CD4-positive, alpha-beta T cell treated with Interleukin-15 for 4 hours (primary cell): ENCODE measurements at regions not wholly inside any gene's neighbourhood (a gene's known extent, or its start where the extent isn't known, plus 50 kb on each side); places are given as distances from the start of the nearest gene placed in this dataset.

ENCODE experiments used
- DNase-seq: peaks from one replicate; pipeline ENCODE4 v3.0.0-alpha.2; 2020; ENCODE audit warnings: low spot score

GRCh38 chr14:95382747-95383146 lies 63.0 kb upstream of the CLMN start:
- DNase-seq, result no peak

DNA sequence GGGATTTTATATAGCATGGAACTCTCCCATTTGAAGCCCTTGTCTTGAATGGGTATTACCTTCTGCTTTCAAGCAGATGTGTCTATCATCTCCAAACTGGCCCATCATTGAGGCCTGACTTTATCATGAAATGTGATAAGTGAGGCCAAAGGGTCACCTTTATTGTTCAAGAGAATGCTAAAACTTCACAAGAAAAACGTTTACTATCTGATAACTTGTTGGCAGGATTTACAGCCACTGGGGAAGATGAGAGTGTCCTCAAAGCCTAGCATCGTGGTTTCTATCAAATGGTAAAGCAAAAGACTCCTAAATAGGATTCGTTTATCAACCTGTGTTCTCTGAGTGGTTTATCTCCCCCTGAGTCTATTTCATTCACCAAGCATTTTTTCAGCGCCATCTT lies 62.0 kb upstream of the CLMN start:
- DNase-seq, result no peak

DNA sequence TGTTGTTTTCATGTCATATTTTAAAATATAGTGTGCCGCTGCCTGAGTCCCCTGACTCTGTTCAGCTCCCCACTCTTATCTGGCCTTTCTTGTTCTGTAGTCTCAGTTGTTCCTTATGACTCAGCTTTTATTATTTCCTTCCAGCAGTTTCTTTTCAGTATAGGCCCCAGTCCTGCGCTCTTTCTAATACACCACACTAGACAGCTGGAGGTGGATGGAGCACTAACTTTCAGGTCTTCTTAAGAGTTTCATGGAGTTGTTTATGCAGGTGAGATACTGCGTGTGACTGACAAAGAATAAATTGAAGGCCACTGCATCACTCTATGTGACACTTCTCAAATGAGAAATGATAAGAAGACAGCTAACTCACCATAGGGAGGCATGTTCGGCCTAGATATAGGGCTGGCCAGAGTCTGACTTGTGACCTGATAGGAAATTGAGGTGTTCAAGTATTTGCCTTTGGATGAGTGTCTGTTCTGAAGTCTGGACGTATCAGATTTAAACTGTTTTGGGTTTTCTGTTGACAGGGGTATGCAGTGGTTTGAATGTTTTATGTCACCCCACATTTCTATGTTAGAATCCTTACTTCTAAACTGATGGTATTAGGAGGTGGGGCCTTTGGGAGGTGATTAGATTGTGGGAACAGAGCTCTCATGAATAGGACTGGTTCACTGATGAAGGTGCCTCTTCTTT lies 60.8 kb upstream of the CLMN start:
- DNase-seq, result no peak

GRCh38 chr14:95379634-95380033 lies 59.9 kb upstream of the CLMN start:
- no peak for DNase-seq

DNA sequence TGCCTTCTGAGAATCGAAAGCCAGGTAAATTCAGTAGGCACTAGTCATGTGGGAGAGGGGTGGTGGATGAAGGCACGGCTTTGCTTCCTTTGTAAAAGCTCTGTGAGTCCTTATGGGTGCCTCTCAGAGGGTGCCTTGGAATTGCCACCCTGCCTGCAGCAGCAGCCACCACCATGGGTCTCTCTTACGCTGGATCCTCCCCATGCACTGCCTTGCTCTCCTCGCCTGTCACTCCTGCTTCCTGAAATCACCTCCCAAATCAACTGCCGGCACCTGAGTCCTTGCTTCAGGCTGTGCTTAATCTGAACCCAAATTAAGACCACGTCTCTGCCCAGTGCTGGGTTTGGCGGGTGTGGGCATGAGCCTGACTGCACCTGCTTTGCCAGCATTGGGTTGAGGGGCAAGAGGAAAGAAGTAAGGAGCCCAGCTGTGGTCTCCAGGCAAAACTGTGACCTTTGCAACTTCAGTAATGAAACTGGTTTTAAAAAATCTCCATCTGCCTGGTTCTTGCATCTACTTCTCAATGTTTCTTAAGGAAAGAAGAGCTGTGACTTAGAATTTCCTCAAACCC lies 55.9 kb upstream of the CLMN start:
- no peak for DNase-seq

DNA sequence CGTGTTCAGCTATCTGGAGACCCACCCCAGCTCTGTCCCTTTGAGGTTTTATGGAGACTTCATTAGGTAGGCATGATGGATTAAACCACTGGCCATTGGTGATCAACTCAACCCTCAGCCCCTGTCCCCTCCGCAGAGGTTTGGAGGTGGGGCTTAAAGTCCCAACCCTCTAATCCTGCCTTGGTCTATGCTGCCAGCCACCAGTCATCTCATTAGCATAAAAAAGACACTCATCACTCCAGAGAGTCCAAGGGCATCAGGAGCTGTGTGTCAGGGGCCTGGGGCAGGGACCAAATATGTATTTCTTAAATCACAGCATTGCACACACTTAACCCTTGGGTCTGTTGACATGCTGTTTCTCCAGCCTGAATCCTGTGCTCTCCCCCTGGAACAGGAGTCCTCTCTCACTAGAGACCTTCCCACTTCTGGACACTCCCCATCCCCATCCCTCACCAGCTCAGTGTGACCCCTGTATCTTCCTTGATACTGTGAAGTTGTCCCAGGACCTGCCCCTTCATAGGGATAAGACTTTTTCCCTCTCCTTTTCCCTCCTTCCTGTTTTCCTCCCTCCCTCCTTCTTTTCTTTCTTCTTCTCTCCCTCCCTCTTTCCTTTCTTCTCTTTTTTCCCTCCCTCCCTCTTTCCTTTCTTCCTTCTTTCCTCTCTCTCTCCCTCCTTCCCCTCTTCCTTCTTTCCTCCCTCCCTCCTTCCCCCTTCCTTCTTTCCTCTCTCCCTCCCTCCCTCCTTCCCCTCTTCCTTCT lies 54.7 kb upstream of the CLMN start:
- no peak for DNase-seq

DNA sequence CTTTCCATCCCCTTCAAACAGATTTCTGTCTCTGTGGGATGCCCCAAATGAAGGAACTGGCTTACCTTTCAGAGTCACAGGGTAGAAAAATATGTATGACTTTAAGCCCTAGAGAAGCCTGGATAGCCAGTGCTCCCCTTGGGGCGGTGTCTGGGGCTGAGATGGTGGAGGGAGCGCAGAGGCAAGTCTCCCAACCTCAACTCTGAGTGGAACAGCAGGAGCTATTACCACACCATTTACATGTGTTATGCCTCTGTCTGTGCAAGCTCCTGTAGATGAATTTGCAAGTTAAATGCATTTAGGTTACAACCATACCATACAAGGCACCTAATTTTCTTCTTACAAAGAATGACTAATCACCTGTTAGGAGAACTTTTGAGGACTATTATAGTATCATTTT lies 50.4 kb upstream of the CLMN start:
- no peak for DNase-seq
